Ovary (tissue), 3 donors: ENCODE measurements at regions not wholly inside any gene's neighbourhood (a gene's known extent, or its start where the extent isn't known, plus 50 kb on each side); places are given as distances from the start of the nearest gene placed in this dataset.

ENCODE experiments used
- EP300 ChIP-seq: sonication (generic); formaldehyde crosslinking; IDR thresholded peaks from one replicate; pipeline ENCODE4 v1.6.1; 2017; ENCODE audit warnings: antibody characterized with exemption
- TF ChIP-seq, protein P1 (sequence below), 3 donors: fragments of 450-650 bp in 2 of 3; fragments of 200-600 bp in 1 of 3; IDR thresholded peaks; one replicate each; pipeline versions ENCODE4 v1.5.1 to v1.8.0; 2016 to 2022; ENCODE audit warnings: antibody characterized with exemption in 3 of 3, mild to moderate bottlenecking in 1 of 3
- donor health status: DM: no; HTN: no; CAD: no.

DNA sequence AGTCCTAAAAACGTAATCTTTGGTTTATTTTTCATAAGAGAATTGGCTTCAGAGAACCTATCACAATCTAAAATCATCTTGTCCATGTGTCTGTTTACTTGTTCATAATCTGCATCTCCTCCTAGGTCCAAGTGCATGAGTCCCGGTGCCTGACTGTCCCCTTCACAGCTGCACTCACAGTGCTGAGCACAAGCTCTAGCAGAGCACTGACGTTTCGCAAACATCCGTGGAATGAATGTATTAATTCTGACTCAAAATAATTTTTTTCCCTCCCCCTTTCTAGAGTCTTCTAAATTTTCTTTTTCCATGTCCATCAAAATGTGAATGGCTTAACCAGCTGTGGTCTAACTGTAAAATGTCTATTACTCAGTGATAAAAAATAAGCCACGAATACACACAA is 245.5 kb upstream of the TSHZ3 start:
- TF ChIP-seq, protein P1, sequence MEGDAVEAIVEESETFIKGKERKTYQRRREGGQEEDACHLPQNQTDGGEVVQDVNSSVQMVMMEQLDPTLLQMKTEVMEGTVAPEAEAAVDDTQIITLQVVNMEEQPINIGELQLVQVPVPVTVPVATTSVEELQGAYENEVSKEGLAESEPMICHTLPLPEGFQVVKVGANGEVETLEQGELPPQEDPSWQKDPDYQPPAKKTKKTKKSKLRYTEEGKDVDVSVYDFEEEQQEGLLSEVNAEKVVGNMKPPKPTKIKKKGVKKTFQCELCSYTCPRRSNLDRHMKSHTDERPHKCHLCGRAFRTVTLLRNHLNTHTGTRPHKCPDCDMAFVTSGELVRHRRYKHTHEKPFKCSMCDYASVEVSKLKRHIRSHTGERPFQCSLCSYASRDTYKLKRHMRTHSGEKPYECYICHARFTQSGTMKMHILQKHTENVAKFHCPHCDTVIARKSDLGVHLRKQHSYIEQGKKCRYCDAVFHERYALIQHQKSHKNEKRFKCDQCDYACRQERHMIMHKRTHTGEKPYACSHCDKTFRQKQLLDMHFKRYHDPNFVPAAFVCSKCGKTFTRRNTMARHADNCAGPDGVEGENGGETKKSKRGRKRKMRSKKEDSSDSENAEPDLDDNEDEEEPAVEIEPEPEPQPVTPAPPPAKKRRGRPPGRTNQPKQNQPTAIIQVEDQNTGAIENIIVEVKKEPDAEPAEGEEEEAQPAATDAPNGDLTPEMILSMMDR (IDR thresholded peaks at IDR 0.05): no peak
- TF ChIP-seq EP300: no peak
